Daoy (cell line): ENCODE measurements at regions not wholly inside any gene's neighbourhood (a gene's known extent, or its start where the extent isn't known, plus 50 kb on each side); places are given as distances from the start of the nearest gene placed in this dataset.

ENCODE experiments used
- DNase-seq: peaks from one replicate; pipeline ENCODE4 v3.0.0-alpha.2; 2015; ENCODE audit warnings: low read depth

DNA sequence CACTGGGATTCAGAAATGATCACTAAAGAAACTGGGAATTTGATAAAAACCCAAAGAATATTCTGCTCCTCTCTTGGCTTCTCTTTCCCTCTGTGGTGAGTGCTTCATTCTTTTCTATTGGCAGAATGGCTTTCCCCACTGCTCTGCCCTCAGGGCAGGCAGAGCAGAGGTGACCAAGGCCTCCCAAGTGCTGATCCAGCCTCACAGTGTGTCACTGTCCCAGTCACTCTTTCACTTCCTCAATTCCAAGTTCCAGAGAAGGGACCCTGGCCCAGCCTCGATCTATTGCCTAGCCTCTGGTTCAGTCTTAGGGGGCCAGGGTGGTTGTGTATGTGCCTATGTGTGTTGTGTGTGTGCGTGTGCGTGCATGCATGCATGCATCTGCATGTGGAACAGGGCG, 180.6 kb upstream of the TMTC4 start:
- no peak for DNase-seq

DNA sequence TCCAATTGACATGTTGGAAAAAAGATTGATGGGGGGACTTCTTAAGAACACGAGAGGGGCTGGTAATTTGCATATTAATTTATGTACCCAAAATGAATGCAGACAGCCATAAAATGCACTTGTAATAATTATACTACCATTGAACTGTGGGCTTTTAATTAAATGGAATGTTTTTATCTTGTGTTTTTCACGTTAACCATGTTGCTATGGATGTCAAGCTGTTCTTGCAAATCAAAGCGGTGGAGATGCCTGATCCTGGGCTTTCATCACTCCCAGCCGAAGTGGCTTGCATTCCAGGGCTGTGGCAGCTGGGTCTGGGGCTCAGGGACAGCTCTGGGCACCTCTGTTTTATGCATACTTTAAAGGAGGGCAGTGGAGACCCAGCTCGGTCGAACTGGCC, 179.4 kb upstream of the TMTC4 start:
- DNase-seq, result no peak

DNA sequence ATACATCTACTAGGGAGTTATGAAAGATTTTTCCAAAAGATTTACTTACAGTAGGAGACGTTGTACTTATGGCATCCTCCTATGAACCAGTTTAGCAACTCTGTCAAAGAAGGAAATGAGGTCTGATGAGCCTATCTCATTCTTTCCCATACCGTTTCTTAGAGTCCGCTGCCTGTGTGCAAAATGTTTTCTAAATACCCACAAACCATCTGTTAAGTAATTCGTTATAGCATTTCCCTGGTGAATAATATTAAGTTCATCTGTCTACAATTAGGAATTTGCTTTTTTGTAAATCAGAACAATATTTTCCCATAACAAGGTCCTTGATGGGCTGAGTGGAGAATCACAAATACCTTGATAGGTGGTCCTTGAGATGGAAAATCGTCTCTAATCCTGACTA, 178.8 kb upstream of the TMTC4 start:
- no peak for DNase-seq

DNA sequence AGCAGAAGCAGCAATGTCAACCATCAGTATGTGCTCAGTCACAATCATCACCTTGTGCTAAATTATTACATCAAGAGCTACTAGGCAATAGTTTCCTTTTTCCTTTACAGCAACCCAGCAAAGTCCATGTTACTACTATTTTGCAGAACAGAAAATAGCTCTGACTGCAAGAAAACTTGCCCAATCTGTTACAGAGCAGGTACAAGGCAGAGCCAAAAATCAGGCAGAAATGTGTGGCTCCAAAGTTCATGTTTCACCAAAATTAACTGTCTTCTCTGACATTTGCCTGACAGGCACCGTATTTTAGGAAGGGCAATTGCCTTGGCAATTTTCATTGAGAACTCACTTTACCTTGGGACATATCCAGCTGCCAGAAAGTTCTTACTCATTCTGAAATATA, 177.6 kb upstream of the TMTC4 start:
- no peak for DNase-seq

DNA sequence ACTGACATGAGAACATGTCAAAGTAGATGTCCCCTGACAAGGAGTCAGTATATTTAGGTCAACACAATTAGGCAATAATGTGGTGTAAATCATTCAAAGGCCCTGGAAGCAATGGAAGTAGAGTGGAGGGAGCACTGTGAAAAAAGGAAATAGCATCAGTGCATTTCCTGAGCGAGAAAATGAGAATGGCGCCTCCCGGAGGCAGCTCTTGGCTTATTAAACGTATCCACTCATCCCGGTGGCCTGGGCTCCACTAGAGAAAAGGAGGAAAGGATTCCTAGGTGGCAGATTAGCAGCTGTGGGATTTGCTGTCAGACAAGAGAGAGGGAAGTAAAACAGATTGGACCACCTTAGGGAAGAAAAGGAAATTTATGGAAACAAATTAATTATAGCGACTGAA, 173.7 kb upstream of the TMTC4 start:
- no peak for DNase-seq

DNA sequence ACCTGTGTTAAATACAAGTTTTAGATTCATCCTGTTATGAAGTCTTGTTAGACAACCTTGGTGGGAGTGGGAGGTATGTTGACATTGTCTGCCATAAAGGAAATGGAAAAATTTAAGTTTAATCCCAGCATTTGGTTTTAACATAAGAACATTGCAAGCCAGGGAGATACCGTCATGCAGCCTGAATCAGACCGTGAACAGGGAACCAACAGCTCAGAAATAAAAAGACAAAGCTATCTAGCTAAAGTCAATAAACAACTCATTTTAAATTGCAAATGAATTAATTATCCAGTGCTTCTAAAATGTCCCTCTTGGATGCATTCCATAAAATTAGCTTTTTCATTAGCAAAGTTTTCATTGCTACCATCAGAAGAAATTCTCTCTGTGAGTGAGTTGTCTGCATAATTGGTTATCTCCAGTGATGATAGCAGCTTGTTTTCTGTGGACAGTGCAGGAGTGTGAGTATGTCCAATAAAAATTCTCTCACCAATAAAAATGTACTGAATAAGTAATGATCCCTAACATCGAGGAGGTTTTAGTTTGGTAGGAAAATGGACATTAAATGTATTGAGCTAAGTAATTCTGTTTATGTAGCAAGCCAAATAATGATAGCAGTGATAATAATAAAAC, 170.6 kb upstream of the TMTC4 start:
- DNase-seq, result no peak

DNA sequence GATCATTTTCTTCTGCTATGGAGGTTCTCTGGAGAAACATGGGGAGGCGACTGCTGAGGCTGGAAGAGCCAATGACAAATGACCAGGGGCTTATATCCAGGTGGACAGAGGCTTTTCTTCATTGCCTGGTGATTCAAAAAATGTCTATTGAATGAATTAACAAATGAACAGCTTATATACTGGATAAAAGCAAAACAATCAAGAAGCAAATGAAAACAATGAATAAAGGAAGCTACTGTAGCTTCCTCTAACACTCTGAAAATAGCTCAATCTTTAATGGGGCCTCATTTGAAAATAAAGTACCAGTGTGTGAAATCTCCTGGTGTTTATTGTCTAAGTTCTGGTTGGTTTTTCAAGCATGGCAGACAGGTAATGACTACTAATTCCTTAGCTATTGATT, 167.5 kb upstream of the TMTC4 start:
- no peak for DNase-seq

DNA sequence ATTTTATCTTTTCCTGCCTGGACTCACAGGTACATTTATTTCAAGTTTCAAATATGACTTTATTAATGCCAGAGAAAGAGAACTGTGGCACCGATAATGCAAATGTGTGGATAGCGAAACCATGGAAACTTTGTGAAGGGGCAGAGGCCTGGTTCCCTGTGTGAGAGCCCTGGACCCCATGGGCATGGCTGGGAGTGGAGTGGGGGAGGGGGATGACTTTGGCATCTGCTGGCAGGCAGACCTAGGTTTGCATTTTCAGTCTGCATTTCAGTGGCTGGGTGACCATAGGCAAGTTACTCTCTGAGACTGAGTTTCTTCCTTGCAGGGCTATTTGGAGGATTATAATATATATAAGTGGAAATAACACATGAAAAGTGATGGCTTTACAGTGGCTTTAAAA, 163.8 kb upstream of the TMTC4 start:
- no peak for DNase-seq

DNA sequence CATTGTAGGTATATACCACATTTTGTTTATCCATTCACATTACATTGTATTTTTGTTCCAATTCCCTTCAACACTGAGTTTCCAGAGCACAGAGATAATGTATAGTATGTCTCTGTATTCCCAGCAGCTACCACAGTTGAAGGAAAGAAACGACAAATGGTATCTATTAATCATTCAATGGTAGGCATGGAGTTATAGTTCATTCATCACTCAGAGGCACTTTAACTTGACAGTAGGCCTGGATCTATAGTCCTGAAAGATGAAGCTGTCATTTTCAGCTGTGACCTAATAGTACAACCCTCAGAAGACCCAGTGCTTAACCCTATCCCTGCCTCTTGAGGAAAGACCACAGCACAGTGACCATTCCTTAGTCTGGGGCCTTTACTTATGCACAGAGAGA, 163.0 kb upstream of the TMTC4 start:
- no peak for DNase-seq

DNA sequence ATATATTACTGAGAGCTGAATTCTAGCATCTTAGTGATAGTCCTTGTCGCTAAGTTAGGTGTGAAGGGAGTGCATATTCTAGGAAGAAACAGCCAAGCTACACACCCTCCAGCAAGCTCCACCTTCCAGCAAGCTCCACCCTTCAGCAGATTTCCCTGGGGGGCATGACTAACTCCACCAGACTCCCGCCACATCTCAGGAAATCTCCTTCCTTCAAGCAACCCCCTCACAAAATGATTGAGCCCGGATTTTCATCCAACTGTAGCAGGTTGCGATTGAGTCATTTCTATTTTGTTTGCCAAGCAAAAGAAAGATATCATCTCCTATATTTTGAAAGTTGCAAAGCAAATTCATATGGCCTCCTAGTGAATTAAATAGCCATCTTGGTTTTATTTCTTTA, 162.1 kb upstream of the TMTC4 start:
- peak; percentile 6 for DNase-seq

DNA sequence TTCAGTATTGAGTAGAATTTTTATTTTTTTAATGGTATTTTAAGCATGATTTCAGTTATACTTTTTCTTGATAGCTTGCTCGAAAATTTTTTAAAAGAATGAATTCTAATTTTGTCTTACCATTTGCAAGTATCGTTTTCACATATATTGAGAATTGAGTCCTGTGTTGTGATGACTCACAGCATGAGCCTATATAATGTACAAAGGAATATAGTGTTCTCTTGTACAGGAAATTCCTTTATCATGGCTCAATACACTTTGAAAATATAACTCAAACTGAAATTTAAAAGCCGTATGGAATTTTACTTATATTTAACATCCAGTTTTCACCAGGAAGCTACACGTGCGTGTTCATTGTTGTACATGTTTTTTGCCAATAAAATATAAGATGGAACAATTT, 161.1 kb upstream of the TMTC4 start:
- no peak for DNase-seq

DNA sequence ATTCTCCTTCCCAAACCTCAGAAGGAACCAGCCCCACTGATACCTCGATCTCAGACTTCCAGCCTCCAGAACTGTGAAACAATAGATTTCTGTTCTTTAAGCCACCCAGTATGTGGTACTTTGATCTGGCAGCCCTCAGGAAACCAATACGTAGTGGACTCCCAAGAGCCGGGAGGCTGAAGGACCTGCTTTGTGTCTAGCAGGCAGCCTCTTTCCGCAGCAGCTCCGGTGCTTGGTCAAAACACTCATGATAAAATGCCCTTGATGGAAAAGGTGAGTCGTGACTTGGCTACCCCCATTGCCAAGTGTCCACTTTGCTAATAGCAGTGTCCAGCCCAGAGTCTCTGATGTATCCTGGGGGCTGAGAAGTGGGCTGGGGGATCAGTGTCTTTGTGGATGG, 158.8 kb upstream of the TMTC4 start:
- DNase-seq, result no peak

DNA sequence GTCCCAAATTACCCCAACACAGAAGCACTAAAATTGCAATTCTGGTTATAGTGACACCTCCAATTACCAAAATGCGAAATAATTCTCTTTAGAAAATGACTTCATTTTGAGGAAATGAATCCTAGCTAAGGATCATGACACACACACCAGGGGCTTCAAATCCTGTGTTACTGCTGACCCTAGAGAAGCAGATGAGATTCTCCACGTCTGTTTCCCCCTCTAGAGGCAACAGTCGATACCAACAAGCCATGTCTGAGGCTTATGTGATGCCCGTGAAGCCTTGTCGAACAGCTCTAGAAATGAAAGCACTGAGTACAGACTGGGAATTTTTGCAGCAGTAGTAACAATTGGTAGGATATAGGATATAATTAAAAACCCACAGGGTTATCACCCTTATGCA, 153.6 kb upstream of the TMTC4 start:
- DNase-seq, result no peak

DNA sequence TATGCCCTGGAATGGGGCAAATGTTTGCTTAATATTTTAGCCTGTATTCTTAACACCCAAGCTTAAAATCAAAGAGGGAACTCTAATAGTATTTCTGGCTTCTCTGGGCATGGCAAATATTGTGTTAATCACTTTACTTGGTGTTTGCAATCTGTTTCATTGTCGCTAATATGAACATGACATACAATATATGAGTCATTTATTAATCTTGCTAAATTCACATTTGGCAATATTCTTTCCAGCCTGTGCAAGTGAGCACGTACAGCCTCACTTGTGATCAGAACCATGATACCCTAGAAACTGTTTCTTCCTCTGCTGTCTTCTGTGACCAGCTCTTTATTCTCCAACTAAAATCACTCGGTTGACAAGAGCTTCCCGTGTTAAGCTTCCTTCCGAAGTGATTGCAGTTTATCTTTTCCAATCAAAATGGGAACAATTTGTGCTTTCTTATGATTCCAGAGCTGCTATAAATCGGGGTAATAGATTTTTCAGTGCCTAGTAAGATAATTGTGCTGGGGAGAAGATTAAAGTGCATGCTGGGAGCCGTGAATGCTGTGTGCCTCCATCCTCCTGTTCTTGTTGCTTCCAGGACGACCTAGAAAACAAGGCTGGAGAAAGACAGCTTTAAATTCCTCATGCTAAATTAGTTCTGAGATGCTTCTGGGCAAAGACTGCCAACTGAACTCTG, 153.0 kb upstream of the TMTC4 start:
- no peak for DNase-seq

DNA sequence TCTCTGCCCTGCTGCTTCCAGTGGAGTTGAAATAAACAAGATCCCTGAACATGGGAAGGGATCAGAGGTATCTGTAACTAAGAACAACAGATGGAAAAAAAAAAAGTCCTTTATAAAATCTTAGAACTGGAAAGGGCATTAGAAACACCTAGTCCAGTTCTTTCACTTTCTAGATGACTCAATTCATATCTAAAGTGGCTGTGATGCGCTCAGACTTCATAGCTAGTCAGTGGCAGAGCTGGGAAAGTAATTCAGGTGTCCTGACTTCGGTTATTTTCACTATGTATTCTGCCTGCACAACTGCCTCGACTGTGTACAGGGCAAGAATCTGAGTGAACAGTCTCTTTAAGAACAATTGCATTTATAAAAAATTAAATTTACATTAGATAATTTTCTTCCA, 151.8 kb upstream of the TMTC4 start:
- no peak for DNase-seq

DNA sequence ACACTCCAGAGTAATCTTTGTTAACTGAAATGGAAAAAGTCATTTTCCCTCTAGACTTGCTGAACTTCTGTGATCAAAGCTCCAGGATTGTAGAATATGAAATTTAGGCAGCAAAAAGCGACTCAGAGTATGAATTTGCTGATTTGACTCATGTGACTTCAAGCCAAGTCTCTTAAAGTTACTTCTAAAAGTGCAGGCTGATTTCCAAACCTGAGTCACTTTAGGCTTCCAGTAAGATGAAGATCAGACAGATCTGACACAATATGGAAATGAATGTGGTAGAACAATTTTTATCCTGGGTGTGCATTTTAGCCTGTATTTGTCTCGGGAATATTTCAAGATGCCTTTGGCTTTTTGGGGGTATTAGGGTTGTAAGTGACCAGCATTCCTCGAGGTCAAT, 151.0 kb upstream of the TMTC4 start:
- DNase-seq, result no peak

DNA sequence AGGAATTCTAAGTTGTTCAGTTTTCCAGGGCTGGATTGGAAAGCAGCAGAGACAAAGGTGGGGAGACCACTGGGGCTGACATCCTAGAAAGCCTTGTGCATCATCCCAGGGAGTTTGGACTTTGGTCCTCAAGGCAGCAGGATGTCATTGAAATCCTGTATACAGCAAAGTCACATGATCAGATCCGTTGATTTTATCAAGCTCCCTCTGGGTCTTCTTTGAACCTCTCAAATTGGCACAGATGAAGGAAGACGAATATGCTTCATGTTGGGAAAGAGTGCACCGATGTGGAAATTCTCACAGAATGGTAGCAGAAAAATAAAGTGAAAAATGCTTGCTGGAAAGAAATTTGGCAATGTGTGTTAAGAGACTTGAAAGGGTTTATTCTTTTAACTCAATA, 149.8 kb upstream of the TMTC4 start:
- no peak for DNase-seq

DNA sequence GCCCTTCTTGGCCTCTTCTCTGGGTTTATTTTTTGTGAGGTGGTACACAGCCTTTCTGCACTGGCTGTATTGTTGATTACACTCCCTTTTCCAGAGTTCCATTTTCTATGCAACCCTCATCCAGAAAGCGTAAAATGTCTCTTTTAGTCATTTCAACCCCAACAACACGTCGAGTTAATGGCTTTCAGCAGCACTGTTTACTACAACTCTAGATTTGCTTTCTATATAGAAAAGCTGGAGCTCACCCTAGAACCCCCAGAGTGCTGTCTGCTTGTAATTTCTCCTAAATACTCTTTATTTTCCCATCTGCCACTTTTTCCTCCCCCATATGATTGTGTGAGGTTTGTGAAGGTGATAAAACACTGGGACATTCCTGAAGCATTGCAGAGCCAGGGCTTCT, 148.9 kb upstream of the TMTC4 start:
- DNase-seq, result no peak

DNA sequence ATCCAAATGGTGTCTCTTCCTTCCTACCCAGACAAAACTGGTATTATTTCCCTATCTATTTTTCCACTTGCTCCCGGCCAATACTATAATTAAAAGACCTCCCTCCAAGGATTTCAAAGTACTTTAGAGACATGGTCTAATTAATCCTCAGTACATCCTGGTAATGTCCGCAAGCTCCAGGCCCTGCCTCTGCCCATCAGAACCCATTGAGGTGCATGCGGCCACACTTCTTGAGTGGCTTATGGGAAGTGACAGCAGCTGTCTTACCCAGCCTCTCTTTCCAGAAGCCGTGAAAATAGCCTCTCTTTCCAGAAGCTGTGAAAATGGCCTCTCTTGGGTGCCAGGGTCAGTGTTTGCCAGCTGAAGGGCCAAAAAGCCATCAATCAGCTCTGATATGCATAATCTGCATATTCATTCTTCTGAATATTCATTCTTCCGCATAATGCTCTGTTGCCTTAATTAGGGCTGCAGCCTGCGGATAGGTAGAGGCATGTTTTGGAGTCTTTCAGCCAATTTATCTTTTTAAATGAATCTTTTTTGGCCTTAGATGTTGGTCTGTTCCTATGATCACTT, 148.4 kb upstream of the TMTC4 start:
- DNase-seq, result no peak

DNA sequence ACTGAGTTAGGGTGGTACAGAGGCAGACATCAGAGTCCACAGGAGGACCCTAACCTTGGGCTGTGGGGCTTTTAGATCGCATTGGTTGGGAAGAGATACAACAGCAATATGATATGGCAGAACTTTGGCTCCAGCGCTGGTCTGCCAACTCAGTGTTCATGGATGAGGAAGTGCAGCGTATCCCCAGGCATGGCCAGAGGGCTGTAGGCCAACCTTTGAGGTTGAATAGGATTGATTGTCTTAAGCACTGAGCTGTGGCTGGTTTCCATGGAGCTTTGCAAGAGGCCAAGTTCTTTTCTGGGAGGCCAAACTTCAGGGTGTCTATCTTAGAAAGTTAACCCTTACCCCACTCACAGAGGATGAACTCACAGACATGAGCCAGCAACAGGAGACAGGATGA, 144.1 kb upstream of the TMTC4 start:
- no peak for DNase-seq

DNA sequence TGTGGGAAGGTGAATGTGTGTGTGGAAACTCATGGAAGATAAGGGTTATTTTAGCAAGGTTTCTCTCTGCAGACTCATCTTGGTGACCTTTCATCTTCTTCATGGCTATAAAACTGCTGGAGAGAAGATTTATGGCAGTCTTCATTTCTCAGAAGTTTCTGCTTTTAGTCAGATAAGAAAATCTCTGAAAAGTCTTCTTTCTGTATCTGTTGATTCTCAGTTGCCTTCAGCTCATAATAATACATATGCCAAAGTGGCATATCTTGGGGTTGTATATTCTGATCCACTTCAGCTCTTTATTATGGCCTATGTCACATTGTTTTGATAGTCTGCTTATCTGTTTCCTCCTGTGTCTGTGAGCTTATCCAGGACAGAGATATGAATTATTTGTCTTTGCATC, 143.3 kb upstream of the TMTC4 start:
- no peak for DNase-seq

DNA sequence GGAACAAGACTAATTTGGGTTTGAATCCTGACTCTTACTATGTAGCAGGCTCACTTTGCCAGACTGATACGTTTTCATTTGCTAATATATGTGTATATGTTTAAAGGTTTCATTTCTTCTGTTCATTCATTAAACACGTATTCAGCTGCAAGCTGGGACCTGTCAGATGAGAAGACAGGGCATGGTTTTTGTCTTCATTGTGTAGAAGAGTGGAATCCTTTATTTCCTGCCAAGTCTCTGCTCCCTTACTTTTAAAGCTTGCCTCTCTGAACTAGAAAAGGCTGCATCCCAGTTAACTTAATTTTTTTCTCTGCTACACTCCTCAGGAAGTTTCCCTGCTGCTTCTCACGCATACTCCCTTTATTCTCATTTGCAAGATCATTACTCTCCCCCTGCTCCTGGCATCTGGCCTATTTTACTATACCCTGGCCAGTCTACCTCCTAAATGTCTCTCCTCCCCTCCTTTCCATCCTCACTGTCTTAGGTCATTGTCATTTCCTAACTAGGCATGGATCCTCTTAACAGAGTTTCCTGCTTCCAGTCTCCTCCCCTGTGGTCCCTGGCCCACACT, 141.0 kb upstream of the TMTC4 start:
- no peak for DNase-seq

DNA sequence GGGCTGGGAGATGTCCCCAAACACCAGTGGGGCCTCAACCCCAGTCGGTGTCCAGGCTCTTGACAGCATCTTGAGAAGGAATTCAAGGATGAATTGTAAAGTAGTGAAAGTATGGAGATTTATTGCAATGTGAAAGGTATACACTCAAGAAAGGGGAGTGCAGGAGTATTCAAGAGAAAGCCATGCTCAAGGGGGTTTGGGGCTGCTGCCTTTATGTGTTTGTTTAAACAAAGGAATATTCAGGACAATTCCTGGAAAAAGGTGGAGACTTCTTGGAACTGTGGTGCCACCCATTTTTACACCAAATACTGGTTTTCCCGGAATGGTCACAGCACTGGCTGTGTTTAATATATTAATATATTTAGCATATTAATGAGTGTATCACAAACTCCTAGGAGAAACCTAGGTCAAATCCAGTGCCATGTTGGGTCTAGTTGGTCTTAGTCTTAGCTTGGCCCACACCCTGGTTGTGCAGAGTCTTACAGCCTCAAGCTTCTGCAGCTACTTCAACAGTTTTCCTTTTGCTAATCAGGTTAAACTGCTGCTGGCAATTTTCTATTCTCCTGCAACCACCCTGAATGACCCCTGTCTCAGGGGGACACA, 138.5 kb upstream of the TMTC4 start:
- no peak for DNase-seq
